ENCODE measurements at regions not wholly inside any gene's neighbourhood (a gene's known extent, or its start where the extent isn't known, plus 50 kb on each side); places are given as distances from the start of the nearest gene placed in this dataset.

DNA sequence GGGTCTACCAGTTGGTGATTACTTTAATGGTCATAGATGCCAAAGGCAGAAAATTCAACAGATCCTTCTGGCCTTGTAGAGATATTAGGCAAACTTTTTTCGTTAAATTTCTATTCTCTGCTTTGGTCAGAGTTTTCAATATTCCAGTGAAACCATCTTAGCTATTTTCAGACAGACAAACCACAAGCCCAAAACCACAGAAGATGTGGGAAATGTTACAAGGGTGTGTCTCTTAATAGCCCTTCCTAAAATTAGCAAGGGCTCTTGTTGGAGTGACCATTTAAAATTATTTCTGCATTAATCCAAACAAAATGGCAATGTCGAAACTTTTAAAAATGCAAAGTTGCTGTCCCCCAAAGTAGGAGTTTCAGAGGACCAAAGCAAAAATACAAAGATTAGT lies 102.8 kb downstream of the ARRDC4 start (continued):
- TF ChIP-seq NR3C1 (CRISPR knock-in tag; conservative IDR thresholded peaks at IDR 0.05; ENCODE audit: low read depth) (no peak), TEAD4 (CRISPR knock-in tag; IDR thresholded peaks at IDR 0.05) (no peak), ZNF396 (CRISPR knock-in tag; IDR thresholded peaks at IDR 0.05; ENCODE audit: borderline replicate concordance) (no peak), JAZF1 (CRISPR knock-in tag; IDR thresholded peaks at IDR 0.05) (no peak)
- TF ChIP-seq, protein P1, sequence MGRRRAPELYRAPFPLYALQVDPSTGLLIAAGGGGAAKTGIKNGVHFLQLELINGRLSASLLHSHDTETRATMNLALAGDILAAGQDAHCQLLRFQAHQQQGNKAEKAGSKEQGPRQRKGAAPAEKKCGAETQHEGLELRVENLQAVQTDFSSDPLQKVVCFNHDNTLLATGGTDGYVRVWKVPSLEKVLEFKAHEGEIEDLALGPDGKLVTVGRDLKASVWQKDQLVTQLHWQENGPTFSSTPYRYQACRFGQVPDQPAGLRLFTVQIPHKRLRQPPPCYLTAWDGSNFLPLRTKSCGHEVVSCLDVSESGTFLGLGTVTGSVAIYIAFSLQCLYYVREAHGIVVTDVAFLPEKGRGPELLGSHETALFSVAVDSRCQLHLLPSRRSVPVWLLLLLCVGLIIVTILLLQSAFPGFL (CRISPR knock-in tag; IDR thresholded peaks at IDR 0.05; ENCODE audit: borderline replicate concordance): no peak

DNA sequence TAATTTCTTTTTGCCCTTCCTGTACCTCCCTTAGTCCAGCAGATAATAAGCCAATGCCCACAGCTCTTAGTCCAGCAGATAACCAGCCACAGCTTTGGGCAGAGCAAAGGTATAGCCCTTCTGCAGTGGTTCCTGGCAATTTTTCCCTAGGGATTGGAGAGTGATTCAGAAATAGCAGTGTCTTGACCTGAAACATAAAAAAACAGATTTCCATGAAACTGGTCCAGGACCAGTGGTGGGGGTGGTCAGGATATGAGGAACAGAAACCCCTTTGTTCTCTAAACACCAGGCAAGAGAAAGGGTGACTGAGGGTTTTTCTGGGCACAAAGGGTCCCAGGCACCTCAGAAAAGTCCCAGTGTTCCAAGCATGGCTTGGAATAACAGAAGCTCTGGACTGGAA lies 103.4 kb downstream of the ARRDC4 start:
- CTCF ChIA-PET: interaction anchor here (0.7 kb wide), 1 partner anchor 114 kb away, joined by 3 read pairs; no protein-coding TSS in a partner anchor
- Mint-ChIP-seq H3K4me1 (peaks cover 5% of the 10 kb centered on the region), H3K36me3 (peaks cover 3% of the 10 kb centered on the region), H3K27me3 (ENCODE audit: low read depth) (no peaks in the 10 kb centered on the region), H3K9me3 (peaks cover 33% of the 10 kb centered on the region), H3K27ac (no peak overlapping the region), H3K4me3 (no peak overlapping the region)
- ATAC-seq (no peak), DNase-seq (ENCODE audit: low spot score) (no peak)
- POLR2A ChIA-PET: no interaction called here
- TF ChIP-seq, protein P2, sequence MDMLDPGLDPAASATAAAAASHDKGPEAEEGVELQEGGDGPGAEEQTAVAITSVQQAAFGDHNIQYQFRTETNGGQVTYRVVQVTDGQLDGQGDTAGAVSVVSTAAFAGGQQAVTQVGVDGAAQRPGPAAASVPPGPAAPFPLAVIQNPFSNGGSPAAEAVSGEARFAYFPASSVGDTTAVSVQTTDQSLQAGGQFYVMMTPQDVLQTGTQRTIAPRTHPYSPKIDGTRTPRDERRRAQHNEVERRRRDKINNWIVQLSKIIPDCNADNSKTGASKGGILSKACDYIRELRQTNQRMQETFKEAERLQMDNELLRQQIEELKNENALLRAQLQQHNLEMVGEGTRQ (CRISPR knock-in tag; IDR thresholded peaks at IDR 0.05): no peak
- TF ChIP-seq, protein P3, sequence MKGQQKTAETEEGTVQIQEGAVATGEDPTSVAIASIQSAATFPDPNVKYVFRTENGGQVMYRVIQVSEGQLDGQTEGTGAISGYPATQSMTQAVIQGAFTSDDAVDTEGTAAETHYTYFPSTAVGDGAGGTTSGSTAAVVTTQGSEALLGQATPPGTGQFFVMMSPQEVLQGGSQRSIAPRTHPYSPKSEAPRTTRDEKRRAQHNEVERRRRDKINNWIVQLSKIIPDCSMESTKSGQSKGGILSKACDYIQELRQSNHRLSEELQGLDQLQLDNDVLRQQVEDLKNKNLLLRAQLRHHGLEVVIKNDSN (CRISPR knock-in tag; IDR thresholded peaks at IDR 0.05): no peak
- TF ChIP-seq FOXJ3 (CRISPR knock-in tag; IDR thresholded peaks at IDR 0.05; ENCODE audit: borderline replicate concordance): no peak
- TF ChIP-seq, protein P4, sequence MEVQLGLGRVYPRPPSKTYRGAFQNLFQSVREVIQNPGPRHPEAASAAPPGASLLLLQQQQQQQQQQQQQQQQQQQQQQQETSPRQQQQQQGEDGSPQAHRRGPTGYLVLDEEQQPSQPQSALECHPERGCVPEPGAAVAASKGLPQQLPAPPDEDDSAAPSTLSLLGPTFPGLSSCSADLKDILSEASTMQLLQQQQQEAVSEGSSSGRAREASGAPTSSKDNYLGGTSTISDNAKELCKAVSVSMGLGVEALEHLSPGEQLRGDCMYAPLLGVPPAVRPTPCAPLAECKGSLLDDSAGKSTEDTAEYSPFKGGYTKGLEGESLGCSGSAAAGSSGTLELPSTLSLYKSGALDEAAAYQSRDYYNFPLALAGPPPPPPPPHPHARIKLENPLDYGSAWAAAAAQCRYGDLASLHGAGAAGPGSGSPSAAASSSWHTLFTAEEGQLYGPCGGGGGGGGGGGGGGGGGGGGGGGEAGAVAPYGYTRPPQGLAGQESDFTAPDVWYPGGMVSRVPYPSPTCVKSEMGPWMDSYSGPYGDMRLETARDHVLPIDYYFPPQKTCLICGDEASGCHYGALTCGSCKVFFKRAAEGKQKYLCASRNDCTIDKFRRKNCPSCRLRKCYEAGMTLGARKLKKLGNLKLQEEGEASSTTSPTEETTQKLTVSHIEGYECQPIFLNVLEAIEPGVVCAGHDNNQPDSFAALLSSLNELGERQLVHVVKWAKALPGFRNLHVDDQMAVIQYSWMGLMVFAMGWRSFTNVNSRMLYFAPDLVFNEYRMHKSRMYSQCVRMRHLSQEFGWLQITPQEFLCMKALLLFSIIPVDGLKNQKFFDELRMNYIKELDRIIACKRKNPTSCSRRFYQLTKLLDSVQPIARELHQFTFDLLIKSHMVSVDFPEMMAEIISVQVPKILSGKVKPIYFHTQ (CRISPR knock-in tag; IDR thresholded peaks at IDR 0.05): no peak
- no peak for TF ChIP-seq NR1H2 (CRISPR knock-in tag; IDR thresholded peaks at IDR 0.05)
- TF ChIP-seq, protein P5, sequence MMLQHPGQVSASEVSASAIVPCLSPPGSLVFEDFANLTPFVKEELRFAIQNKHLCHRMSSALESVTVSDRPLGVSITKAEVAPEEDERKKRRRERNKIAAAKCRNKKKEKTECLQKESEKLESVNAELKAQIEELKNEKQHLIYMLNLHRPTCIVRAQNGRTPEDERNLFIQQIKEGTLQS (CRISPR knock-in tag; conservative IDR thresholded peaks at IDR 0.05): no peak
- no peak for TF ChIP-seq KAT7 (CRISPR knock-in tag; IDR thresholded peaks at IDR 0.05; ENCODE audit: borderline replicate concordance)
- no peak for TF ChIP-seq ZNF138 (CRISPR knock-in tag; conservative IDR thresholded peaks at IDR 0.05)
- no peak for TF ChIP-seq CBFB (CRISPR knock-in tag; IDR thresholded peaks at IDR 0.05; ENCODE audit: low read depth)
- TF ChIP-seq, protein P6, sequence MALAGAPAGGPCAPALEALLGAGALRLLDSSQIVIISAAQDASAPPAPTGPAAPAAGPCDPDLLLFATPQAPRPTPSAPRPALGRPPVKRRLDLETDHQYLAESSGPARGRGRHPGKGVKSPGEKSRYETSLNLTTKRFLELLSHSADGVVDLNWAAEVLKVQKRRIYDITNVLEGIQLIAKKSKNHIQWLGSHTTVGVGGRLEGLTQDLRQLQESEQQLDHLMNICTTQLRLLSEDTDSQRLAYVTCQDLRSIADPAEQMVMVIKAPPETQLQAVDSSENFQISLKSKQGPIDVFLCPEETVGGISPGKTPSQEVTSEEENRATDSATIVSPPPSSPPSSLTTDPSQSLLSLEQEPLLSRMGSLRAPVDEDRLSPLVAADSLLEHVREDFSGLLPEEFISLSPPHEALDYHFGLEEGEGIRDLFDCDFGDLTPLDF (CRISPR knock-in tag; IDR thresholded peaks at IDR 0.05): no peak
- TF ChIP-seq, protein P7, sequence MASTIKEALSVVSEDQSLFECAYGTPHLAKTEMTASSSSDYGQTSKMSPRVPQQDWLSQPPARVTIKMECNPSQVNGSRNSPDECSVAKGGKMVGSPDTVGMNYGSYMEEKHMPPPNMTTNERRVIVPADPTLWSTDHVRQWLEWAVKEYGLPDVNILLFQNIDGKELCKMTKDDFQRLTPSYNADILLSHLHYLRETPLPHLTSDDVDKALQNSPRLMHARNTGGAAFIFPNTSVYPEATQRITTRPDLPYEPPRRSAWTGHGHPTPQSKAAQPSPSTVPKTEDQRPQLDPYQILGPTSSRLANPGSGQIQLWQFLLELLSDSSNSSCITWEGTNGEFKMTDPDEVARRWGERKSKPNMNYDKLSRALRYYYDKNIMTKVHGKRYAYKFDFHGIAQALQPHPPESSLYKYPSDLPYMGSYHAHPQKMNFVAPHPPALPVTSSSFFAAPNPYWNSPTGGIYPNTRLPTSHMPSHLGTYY (CRISPR knock-in tag; IDR thresholded peaks at IDR 0.05): no peak
- TF ChIP-seq ZNF219 (CRISPR knock-in tag; IDR thresholded peaks at IDR 0.05; ENCODE audit: borderline replicate concordance): no peak
- no peak for TF ChIP-seq HMGA2 (CRISPR knock-in tag; IDR thresholded peaks at IDR 0.05)
- TF ChIP-seq, protein P8, sequence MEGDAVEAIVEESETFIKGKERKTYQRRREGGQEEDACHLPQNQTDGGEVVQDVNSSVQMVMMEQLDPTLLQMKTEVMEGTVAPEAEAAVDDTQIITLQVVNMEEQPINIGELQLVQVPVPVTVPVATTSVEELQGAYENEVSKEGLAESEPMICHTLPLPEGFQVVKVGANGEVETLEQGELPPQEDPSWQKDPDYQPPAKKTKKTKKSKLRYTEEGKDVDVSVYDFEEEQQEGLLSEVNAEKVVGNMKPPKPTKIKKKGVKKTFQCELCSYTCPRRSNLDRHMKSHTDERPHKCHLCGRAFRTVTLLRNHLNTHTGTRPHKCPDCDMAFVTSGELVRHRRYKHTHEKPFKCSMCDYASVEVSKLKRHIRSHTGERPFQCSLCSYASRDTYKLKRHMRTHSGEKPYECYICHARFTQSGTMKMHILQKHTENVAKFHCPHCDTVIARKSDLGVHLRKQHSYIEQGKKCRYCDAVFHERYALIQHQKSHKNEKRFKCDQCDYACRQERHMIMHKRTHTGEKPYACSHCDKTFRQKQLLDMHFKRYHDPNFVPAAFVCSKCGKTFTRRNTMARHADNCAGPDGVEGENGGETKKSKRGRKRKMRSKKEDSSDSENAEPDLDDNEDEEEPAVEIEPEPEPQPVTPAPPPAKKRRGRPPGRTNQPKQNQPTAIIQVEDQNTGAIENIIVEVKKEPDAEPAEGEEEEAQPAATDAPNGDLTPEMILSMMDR (IDR thresholded peaks at IDR 0.05): no peak
- no peak for TF ChIP-seq ZNF232 (CRISPR knock-in tag; IDR thresholded peaks at IDR 0.05)
- no peak for TF ChIP-seq JUN (CRISPR knock-in tag; IDR thresholded peaks at IDR 0.05)
- TF ChIP-seq NR3C1 (CRISPR knock-in tag; conservative IDR thresholded peaks at IDR 0.05; ENCODE audit: low read depth): no peak

Data from WTC11 (cell line).